ENCODE measurements at regions not wholly inside any gene's neighbourhood (a gene's known extent, or its start where the extent isn't known, plus 50 kb on each side); places are given as distances from the start of the nearest gene placed in this dataset.

DNA sequence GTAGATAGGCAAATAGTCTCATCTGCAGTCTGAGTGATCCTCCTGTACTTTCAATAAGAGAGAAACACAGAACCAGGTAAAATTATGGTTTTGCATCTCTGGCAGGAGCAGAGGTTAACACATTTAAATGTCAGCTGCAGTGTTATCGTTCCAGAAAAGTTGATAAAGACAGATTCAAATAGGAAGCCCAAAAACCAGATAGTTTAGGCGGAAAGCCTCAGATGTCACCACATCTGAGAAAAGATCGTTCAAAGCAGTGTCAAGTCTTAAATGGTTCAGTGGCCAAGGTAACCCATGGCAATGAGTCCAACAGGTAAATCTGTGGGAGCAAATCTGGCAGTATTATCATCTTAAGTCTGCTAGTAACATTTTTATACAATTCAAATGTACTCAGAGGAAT lies 542.1 kb upstream of the MEF2C start:
- TF ChIP-seq, protein P1, sequence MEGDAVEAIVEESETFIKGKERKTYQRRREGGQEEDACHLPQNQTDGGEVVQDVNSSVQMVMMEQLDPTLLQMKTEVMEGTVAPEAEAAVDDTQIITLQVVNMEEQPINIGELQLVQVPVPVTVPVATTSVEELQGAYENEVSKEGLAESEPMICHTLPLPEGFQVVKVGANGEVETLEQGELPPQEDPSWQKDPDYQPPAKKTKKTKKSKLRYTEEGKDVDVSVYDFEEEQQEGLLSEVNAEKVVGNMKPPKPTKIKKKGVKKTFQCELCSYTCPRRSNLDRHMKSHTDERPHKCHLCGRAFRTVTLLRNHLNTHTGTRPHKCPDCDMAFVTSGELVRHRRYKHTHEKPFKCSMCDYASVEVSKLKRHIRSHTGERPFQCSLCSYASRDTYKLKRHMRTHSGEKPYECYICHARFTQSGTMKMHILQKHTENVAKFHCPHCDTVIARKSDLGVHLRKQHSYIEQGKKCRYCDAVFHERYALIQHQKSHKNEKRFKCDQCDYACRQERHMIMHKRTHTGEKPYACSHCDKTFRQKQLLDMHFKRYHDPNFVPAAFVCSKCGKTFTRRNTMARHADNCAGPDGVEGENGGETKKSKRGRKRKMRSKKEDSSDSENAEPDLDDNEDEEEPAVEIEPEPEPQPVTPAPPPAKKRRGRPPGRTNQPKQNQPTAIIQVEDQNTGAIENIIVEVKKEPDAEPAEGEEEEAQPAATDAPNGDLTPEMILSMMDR (IDR thresholded peaks at IDR 0.05; ENCODE audit: poor library complexity, severe bottlenecking) = no peak
- TF ChIP-seq POLR2AphosphoS5 (IDR thresholded peaks at IDR 0.05) = no peak
- TF ChIP-seq EP300 (conservative IDR thresholded peaks at IDR 0.05; ENCODE audit: poor library complexity, severe bottlenecking) = no peak
- TF ChIP-seq, protein P2, sequence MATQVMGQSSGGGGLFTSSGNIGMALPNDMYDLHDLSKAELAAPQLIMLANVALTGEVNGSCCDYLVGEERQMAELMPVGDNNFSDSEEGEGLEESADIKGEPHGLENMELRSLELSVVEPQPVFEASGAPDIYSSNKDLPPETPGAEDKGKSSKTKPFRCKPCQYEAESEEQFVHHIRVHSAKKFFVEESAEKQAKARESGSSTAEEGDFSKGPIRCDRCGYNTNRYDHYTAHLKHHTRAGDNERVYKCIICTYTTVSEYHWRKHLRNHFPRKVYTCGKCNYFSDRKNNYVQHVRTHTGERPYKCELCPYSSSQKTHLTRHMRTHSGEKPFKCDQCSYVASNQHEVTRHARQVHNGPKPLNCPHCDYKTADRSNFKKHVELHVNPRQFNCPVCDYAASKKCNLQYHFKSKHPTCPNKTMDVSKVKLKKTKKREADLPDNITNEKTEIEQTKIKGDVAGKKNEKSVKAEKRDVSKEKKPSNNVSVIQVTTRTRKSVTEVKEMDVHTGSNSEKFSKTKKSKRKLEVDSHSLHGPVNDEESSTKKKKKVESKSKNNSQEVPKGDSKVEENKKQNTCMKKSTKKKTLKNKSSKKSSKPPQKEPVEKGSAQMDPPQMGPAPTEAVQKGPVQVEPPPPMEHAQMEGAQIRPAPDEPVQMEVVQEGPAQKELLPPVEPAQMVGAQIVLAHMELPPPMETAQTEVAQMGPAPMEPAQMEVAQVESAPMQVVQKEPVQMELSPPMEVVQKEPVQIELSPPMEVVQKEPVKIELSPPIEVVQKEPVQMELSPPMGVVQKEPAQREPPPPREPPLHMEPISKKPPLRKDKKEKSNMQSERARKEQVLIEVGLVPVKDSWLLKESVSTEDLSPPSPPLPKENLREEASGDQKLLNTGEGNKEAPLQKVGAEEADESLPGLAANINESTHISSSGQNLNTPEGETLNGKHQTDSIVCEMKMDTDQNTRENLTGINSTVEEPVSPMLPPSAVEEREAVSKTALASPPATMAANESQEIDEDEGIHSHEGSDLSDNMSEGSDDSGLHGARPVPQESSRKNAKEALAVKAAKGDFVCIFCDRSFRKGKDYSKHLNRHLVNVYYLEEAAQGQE (IDR thresholded peaks at IDR 0.05; ENCODE audit: borderline replicate concordance) = no peak

All from neural cell (in vitro differentiated cells).